ENCODE measurements at regions not wholly inside any gene's neighbourhood (a gene's known extent, or its start where the extent isn't known, plus 50 kb on each side); places are given as distances from the start of the nearest gene placed in this dataset.

DNA sequence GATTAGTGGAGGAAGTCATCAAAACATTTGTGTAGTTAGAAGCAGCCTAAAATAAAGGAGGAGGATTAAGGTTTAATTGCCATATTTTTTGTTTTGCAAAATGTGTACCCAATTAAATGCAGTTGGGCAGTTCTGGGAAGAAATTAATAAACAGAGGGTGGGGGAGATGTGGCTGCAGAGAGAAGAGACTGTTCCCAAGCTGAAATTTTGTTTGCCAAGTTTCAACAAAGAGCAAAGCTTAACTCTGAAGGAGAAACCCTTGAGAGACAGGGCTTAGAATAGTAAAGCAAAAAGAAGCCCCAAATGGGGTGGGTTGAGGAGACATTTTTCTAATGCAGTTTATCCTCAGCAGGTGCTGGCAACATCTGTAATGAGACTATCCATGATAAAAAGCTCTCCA, 298.0 kb upstream of the NRP1 start:
- in situ Hi-C loops (cut with HindIII; ENCODE audit: low sequenced_read_pairs) = no loop called here
- no peak for TF ChIP-seq CTCF (IDR thresholded peaks at IDR 0.05; ENCODE audit: low read depth, low read length, missing control alignments)
- DNase-seq (ENCODE audit: low read depth) = no peak
- no peak overlapping the region for H3K4me3 ChIP-seq (ENCODE audit: low read depth, low read length)

DNA sequence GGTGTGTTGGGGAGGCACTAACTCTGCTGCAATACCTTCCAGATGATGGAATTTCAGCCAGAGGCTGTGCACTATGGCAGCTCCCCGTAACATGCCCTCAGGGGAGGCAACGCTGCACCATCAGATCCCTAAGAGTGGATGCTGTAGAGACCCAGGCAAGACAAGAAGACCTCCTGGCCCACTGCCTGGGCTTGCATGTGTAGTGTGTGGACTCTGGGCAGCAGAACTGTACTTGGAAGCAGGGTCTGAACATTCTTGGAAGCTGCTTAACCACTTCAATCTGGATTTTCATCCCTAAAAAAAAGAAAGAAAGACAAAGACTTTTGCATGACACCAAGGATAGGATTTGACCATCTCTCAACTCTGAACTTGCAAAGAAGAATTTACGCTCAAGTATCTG, 297.5 kb upstream of the NRP1 start:
- no peak for DNase-seq (ENCODE audit: low read depth)
- in situ Hi-C loops (cut with HindIII; ENCODE audit: low sequenced_read_pairs) = no loop called here
- no peak overlapping the region for H3K4me3 ChIP-seq (ENCODE audit: low read depth, low read length)
- no peak for TF ChIP-seq CTCF (IDR thresholded peaks at IDR 0.05; ENCODE audit: low read depth, low read length, missing control alignments)

- in situ Hi-C loops (cut with HindIII; ENCODE audit: low sequenced_read_pairs) = no loop called here
- TF ChIP-seq CTCF (IDR thresholded peaks at IDR 0.05; ENCODE audit: low read depth, low read length, missing control alignments) = no peak
- DNase-seq (ENCODE audit: low read depth) = no peak
- H3K4me3 ChIP-seq (ENCODE audit: low read depth, low read length) = no peak overlapping the region
Observed at GRCh38 chr10:33630761-33631160, 296.3 kb upstream of the NRP1 start.

GRCh38 chr10:33627611-33628010, 293.1 kb upstream of the NRP1 start:
- in situ Hi-C loops (cut with HindIII; ENCODE audit: low sequenced_read_pairs) = no loop called here
- no peak for DNase-seq (ENCODE audit: low read depth)
- H3K4me3 ChIP-seq (ENCODE audit: low read depth, low read length) = no peak overlapping the region
- TF ChIP-seq CTCF (IDR thresholded peaks at IDR 0.05; ENCODE audit: low read depth, low read length, missing control alignments) = no peak

GRCh38 chr10:33626798-33627466, 292.5 kb upstream of the NRP1 start:
- DNase-seq (ENCODE audit: low read depth) = no peak
- no peak for TF ChIP-seq CTCF (IDR thresholded peaks at IDR 0.05; ENCODE audit: low read depth, low read length, missing control alignments)
- no peak overlapping the region for H3K4me3 ChIP-seq (ENCODE audit: low read depth, low read length)
- in situ Hi-C loops (cut with HindIII; ENCODE audit: low sequenced_read_pairs) = no loop called here

DNA sequence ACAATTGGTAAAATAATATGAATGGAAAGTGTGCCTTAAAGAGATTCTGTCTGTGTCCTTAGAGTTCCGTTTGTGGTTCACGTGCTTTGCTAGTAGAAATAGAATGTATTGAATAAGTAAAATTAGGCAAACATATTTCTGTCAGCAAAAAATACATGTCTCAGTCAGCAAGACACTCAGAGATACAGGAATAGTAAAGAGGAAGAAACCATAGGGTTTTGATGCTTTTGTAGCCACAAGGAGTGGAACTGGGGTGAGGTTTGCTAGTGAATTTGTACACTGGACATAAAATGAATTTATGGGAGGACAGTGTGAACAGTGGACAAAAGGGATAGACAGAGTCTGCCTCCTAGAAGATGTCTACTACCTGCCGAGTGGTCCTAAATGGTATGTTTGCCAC, 289.2 kb upstream of the NRP1 start:
- no peak for DNase-seq (ENCODE audit: low read depth)
- H3K4me3 ChIP-seq (ENCODE audit: low read depth, low read length) = no peak overlapping the region
- no peak for TF ChIP-seq CTCF (IDR thresholded peaks at IDR 0.05; ENCODE audit: low read depth, low read length, missing control alignments)
- in situ Hi-C loops (cut with HindIII; ENCODE audit: low sequenced_read_pairs) = no loop called here

Data from astrocyte of the cerebellum (primary cell).